ENCODE measurements at regions not wholly inside any gene's neighbourhood (a gene's known extent, or its start where the extent isn't known, plus 50 kb on each side); places are given as distances from the start of the nearest gene placed in this dataset.

GRCh38 chr2:67526283-67526682 is 129.2 kb downstream of the ETAA1 start:
- H3K27me3 ChIP-seq (ENCODE audit: control insufficient read depth in 3 of 3, insufficient read depth in 3 of 3, low read length in 3 of 3), result no peaks in the 10 kb centered on the region
- FAIRE-seq, result no peak
- no peak overlapping the region for H3K27ac ChIP-seq (ENCODE audit: low read depth in 1 of 3, low read length in 2 of 3)
- no peaks in the 10 kb centered on the region for H3K36me3 ChIP-seq (ENCODE audit: control insufficient read depth in 3 of 3, insufficient read depth in 2 of 3, low read depth in 1 of 3, low read length in 3 of 3)
- H3K9me3 ChIP-seq (ENCODE audit: control insufficient read depth in 2 of 2, insufficient read depth in 1 of 2, low read depth in 1 of 2, low read length in 1 of 2), result no peaks in the 10 kb centered on the region
- WGBS, 3 donors, result 58 to 69% (median 61%) methylated on average over 4 of the region's 4 CpGs
- no peak overlapping the region for H3K4me3 ChIP-seq (ENCODE audit: low read depth in 1 of 3, low read length in 3 of 3)
- H3K4me1 ChIP-seq (ENCODE audit: control insufficient read depth in 3 of 3, insufficient read depth in 2 of 3, low read depth in 1 of 3, low read length in 2 of 3), result no peaks in the 10 kb centered on the region
- no peak for DNase-seq

- Histone ChIP-seq H3K27me3 (ENCODE audit: control insufficient read depth in 3 of 3, insufficient read depth in 3 of 3, low read length in 3 of 3) (no peaks in the 10 kb centered on the region), H3K27ac (ENCODE audit: low read depth in 1 of 3, low read length in 2 of 3) (no peak overlapping the region), H3K9me3 (ENCODE audit: control insufficient read depth in 2 of 2, insufficient read depth in 1 of 2, low read depth in 1 of 2, low read length in 1 of 2) (no peaks in the 10 kb centered on the region), H3K4me1 (ENCODE audit: control insufficient read depth in 3 of 3, insufficient read depth in 2 of 3, low read depth in 1 of 3, low read length in 2 of 3) (no peaks in the 10 kb centered on the region), H3K36me3 (ENCODE audit: control insufficient read depth in 3 of 3, insufficient read depth in 2 of 3, low read depth in 1 of 3, low read length in 3 of 3) (no peaks in the 10 kb centered on the region), H3K4me3 (ENCODE audit: low read depth in 1 of 3, low read length in 3 of 3) (no peak overlapping the region)
- WGBS, 3 donors, result 74 to 84% (median 81%) methylated on average over 5 of the region's 5 CpGs
- DNase-seq (no peak), FAIRE-seq (no peak)
Observed at GRCh38 chr2:67528320-67528719, 131.2 kb downstream of the ETAA1 start.

GRCh38 chr2:67532387-67532786 is 135.3 kb downstream of the ETAA1 start:
- no peaks in the 10 kb centered on the region for H3K27me3 ChIP-seq (ENCODE audit: control insufficient read depth in 3 of 3, insufficient read depth in 3 of 3, low read length in 3 of 3)
- FAIRE-seq, result no peak

DNA sequence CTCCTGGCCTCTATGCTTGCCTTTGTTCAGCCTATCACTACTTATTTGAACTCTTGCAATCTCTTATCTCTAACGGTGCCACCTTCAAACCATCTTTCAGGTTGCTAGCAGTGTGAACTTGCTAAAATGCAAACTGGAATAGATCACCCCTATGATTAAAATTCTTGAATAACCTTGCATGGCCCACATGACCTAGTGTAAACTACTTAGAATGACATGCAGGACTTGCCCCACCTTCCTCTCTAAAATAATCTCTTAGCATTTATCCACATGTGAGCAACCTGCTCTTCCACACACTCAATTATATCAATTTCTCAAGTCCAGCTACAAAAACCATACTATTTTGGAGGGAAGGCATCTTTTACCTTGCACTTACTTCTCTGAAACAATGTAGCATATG is 137.6 kb downstream of the ETAA1 start:
- DNase-seq, result no peak
- 19 to 60% (median 34%) methylated on average over 1 of the region's 1 CpG for WGBS, 3 donors
- no peak for FAIRE-seq
- Histone ChIP-seq H3K27ac (ENCODE audit: low read depth in 1 of 3, low read length in 2 of 3) (no peak overlapping the region), H3K27me3 (ENCODE audit: control insufficient read depth in 3 of 3, insufficient read depth in 3 of 3, low read length in 3 of 3) (no peaks in the 10 kb centered on the region), H3K36me3 (ENCODE audit: control insufficient read depth in 3 of 3, insufficient read depth in 2 of 3, low read depth in 1 of 3, low read length in 3 of 3) (no peaks in the 10 kb centered on the region), H3K9me3 (ENCODE audit: control insufficient read depth in 2 of 2, insufficient read depth in 1 of 2, low read depth in 1 of 2, low read length in 1 of 2) (no peaks in the 10 kb centered on the region), H3K4me1 (ENCODE audit: control insufficient read depth in 3 of 3, insufficient read depth in 2 of 3, low read depth in 1 of 3, low read length in 2 of 3) (no peaks in the 10 kb centered on the region), H3K4me3 (ENCODE audit: low read depth in 1 of 3, low read length in 3 of 3) (no peak overlapping the region)

More at GRCh38 chr2:67532387-67532786, 135.3 kb downstream of the ETAA1 start:
- Histone ChIP-seq H3K36me3 (ENCODE audit: control insufficient read depth in 3 of 3, insufficient read depth in 2 of 3, low read depth in 1 of 3, low read length in 3 of 3) (no peaks in the 10 kb centered on the region), H3K27ac (ENCODE audit: low read depth in 1 of 3, low read length in 2 of 3) (no peak overlapping the region), H3K9me3 (ENCODE audit: control insufficient read depth in 2 of 2, insufficient read depth in 1 of 2, low read depth in 1 of 2, low read length in 1 of 2) (no peaks in the 10 kb centered on the region), H3K4me1 (ENCODE audit: control insufficient read depth in 3 of 3, insufficient read depth in 2 of 3, low read depth in 1 of 3, low read length in 2 of 3) (no peaks in the 10 kb centered on the region), H3K4me3 (ENCODE audit: low read depth in 1 of 3, low read length in 3 of 3) (no peak overlapping the region)
- WGBS, 3 donors, result 59 to 74% (median 62%) methylated on average over 1 of the region's 1 CpG
- DNase-seq, result no peak

- 84 to 93% (median 91%) methylated on average over 1 of the region's 1 CpG for WGBS, 3 donors
- Histone ChIP-seq H3K9me3 (ENCODE audit: control insufficient read depth in 2 of 2, insufficient read depth in 1 of 2, low read depth in 1 of 2, low read length in 1 of 2) (peaks cover 0 to 23% of the 10 kb centered on the region in 2 donors), H3K4me3 (ENCODE audit: low read depth in 1 of 3, low read length in 3 of 3) (no peak overlapping the region), H3K36me3 (ENCODE audit: control insufficient read depth in 3 of 3, insufficient read depth in 2 of 3, low read depth in 1 of 3, low read length in 3 of 3) (no peaks in the 10 kb centered on the region), H3K4me1 (ENCODE audit: control insufficient read depth in 3 of 3, insufficient read depth in 2 of 3, low read depth in 1 of 3, low read length in 2 of 3) (no peaks in the 10 kb centered on the region), H3K27ac (ENCODE audit: low read depth in 1 of 3, low read length in 2 of 3) (no peak overlapping the region), H3K27me3 (ENCODE audit: control insufficient read depth in 3 of 3, insufficient read depth in 3 of 3, low read length in 3 of 3) (no peaks in the 10 kb centered on the region)
- DNase-seq (no peak), FAIRE-seq (no peak)
Observed at GRCh38 chr2:67540962-67541361, 143.8 kb downstream of the ETAA1 start.

GRCh38 chr2:67544286-67544685 is 147.2 kb downstream of the ETAA1 start:
- no peak for FAIRE-seq

GRCh38 chr2:67548317-67549201 is 151.4 kb downstream of the ETAA1 start:
- H3K4me1 ChIP-seq (ENCODE audit: control insufficient read depth in 3 of 3, insufficient read depth in 2 of 3, low read depth in 1 of 3, low read length in 2 of 3), result no peaks in the 10 kb centered on the region
- FAIRE-seq, result no peak
- WGBS, 3 donors, result 64 to 71% (median 68%) methylated on average over 5 of the region's 5 CpGs
- peaks cover 0 to 16% of the 10 kb centered on the region in 2 donors for H3K9me3 ChIP-seq (ENCODE audit: control insufficient read depth in 2 of 2, insufficient read depth in 1 of 2, low read depth in 1 of 2, low read length in 1 of 2)
- no peak overlapping the region for H3K27ac ChIP-seq (ENCODE audit: low read depth in 1 of 3, low read length in 2 of 3)
- DNase-seq, result no peak
- no peak overlapping the region for H3K4me3 ChIP-seq (ENCODE audit: low read depth in 1 of 3, low read length in 3 of 3)
- H3K36me3 ChIP-seq (ENCODE audit: control insufficient read depth in 3 of 3, insufficient read depth in 2 of 3, low read depth in 1 of 3, low read length in 3 of 3), result no peaks in the 10 kb centered on the region
- no peaks in the 10 kb centered on the region for H3K27me3 ChIP-seq (ENCODE audit: control insufficient read depth in 3 of 3, insufficient read depth in 3 of 3, low read length in 3 of 3)

More at GRCh38 chr2:67544286-67544685, 147.2 kb downstream of the ETAA1 start:
- H3K27ac ChIP-seq (ENCODE audit: low read depth in 1 of 3, low read length in 2 of 3), result no peak overlapping the region
- no peak overlapping the region for H3K4me3 ChIP-seq (ENCODE audit: low read depth in 1 of 3, low read length in 3 of 3)
- WGBS, 3 donors, result 52 to 86% (median 56%) methylated on average over 2 of the region's 2 CpGs
- H3K9me3 ChIP-seq (ENCODE audit: control insufficient read depth in 2 of 2, insufficient read depth in 1 of 2, low read depth in 1 of 2, low read length in 1 of 2), result peaks cover 0 to 29% of the 10 kb centered on the region in 2 donors
- H3K36me3 ChIP-seq (ENCODE audit: control insufficient read depth in 3 of 3, insufficient read depth in 2 of 3, low read depth in 1 of 3, low read length in 3 of 3), result no peaks in the 10 kb centered on the region
- no peaks in the 10 kb centered on the region for H3K4me1 ChIP-seq (ENCODE audit: control insufficient read depth in 3 of 3, insufficient read depth in 2 of 3, low read depth in 1 of 3, low read length in 2 of 3)
- DNase-seq, result no peak
- H3K27me3 ChIP-seq (ENCODE audit: control insufficient read depth in 3 of 3, insufficient read depth in 3 of 3, low read length in 3 of 3), result no peaks in the 10 kb centered on the region

- Histone ChIP-seq H3K4me1 (ENCODE audit: control insufficient read depth in 3 of 3, insufficient read depth in 2 of 3, low read depth in 1 of 3, low read length in 2 of 3) (peaks cover 0 to 9% (median 0%) of the 10 kb centered on the region in 3 donors), H3K27ac (ENCODE audit: low read depth in 1 of 3, low read length in 2 of 3) (no peak overlapping the region), H3K4me3 (ENCODE audit: low read depth in 1 of 3, low read length in 3 of 3) (no peak overlapping the region), H3K36me3 (ENCODE audit: control insufficient read depth in 3 of 3, insufficient read depth in 2 of 3, low read depth in 1 of 3, low read length in 3 of 3) (no peaks in the 10 kb centered on the region), H3K27me3 (ENCODE audit: control insufficient read depth in 3 of 3, insufficient read depth in 3 of 3, low read length in 3 of 3) (no peaks in the 10 kb centered on the region), H3K9me3 (ENCODE audit: control insufficient read depth in 2 of 2, insufficient read depth in 1 of 2, low read depth in 1 of 2, low read length in 1 of 2) (no peaks in the 10 kb centered on the region)
- WGBS, 3 donors, result 81 to 90% (median 84%) methylated on average over 3 of the region's 3 CpGs
- FAIRE-seq (no peak), DNase-seq (no peak)
Observed at GRCh38 chr2:67559156-67559555, 162.0 kb downstream of the ETAA1 start.

Measured in small intestine (tissue), 7 donors.